HEK293T (cell line): ENCODE measurements at regions not wholly inside any gene's neighbourhood (a gene's known extent, or its start where the extent isn't known, plus 50 kb on each side); places are given as distances from the start of the nearest gene placed in this dataset.

Experiments used
- CTCF ChIA-PET: fragments of 350-600 bp; formaldehyde crosslinking; extraction: SDS; loops from one replicate; lab custom pipeline; 2021; ENCODE audit warnings: antibody characterized with exemption, inconsistent platforms; lab: Yijun Ruan, JAX
- POLR2A ChIA-PET: fragments of 350-600 bp; formaldehyde crosslinking; extraction: SDS; loops from one replicate; lab custom pipeline; 2020; ENCODE audit warnings: antibody characterized with exemption, inconsistent platforms; lab: Yijun Ruan, JAX
- DNase-seq: peaks from one replicate; pipeline ENCODE4 v3.0.0; 2012; ENCODE audit warnings: mixed read lengths; ENCODE audit errors: extremely low spot score
- ARNT ChIP-seq: fragments of 450-650 bp; IDR thresholded peaks from 2 replicates; pipeline ENCODE4 v1.6.1; 2017; ENCODE audit warnings: mild to moderate bottlenecking
- BHLHE40 ChIP-seq: fragments of 450-650 bp; IDR thresholded peaks from 2 replicates; pipeline ENCODE4 v1.6.1; 2016; ENCODE audit warnings: mild to moderate bottlenecking, moderate library complexity, borderline replicate concordance
- CTBP1 ChIP-seq: fragments of 450-650 bp; IDR thresholded peaks from 2 replicates; pipeline ENCODE4 v1.6.1; 2016; ENCODE audit warnings: borderline replicate concordance
- ELF4 ChIP-seq: fragments of 450-650 bp; IDR thresholded peaks from 2 replicates; pipeline ENCODE4 v1.6.1; 2017; ENCODE audit warnings: antibody characterized with exemption
- FOXA1 ChIP-seq: fragments of 450-650 bp; IDR thresholded peaks from 2 replicates; pipeline ENCODE4 v1.6.1; 2016; ENCODE audit warnings: mild to moderate bottlenecking
- FOXK2 ChIP-seq: fragments of 450-650 bp; IDR thresholded peaks from 2 replicates; pipeline ENCODE4 v1.6.1; 2016; ENCODE audit warnings: mild to moderate bottlenecking
- FOXM1 ChIP-seq: fragments of 450-650 bp; IDR thresholded peaks from 2 replicates; pipeline ENCODE4 v1.6.1; 2017; ENCODE audit warnings: mild to moderate bottlenecking, borderline replicate concordance
- HDGF ChIP-seq: fragments of 450-650 bp; IDR thresholded peaks from 2 replicates; pipeline ENCODE4 v1.6.1; 2017; ENCODE audit warnings: antibody characterized with exemption, borderline replicate concordance
- L3MBTL2 ChIP-seq: fragments of 450-650 bp; conservative IDR thresholded peaks from 2 replicates; pipeline ENCODE4 v1.6.1; 2016; ENCODE audit warnings: mild to moderate bottlenecking
- LEF1 ChIP-seq: fragments of 450-650 bp; IDR thresholded peaks from 2 replicates; pipeline ENCODE4 v1.6.1; 2017; ENCODE audit warnings: mild to moderate bottlenecking, borderline replicate concordance
- NFRKB ChIP-seq: fragments of 450-650 bp; IDR thresholded peaks from 2 replicates; pipeline ENCODE4 v1.6.1; 2016; ENCODE audit warnings: mild to moderate bottlenecking, moderate library complexity
- SP1 ChIP-seq: fragments of 450-650 bp; IDR thresholded peaks from 2 replicates; pipeline ENCODE4 v1.6.1; 2017
- SUZ12 ChIP-seq: fragments of 450-650 bp; IDR thresholded peaks from 2 replicates; pipeline ENCODE4 v1.6.1; 2016; ENCODE audit warnings: mild to moderate bottlenecking
- TARDBP ChIP-seq: fragments of 450-650 bp; IDR thresholded peaks from 2 replicates; pipeline ENCODE4 v1.6.1; 2016
- ZNF384 ChIP-seq: fragments of 450-650 bp; IDR thresholded peaks from 2 replicates; pipeline ENCODE4 v1.6.1; 2016
- TF ChIP-seq, protein P1 (sequence below): fragments of 450-650 bp; IDR thresholded peaks from 2 replicates; pipeline ENCODE4 v1.6.1; 2016

- TF ChIP-seq FOXK2 (no peak), SP1 (no peak), ZNF384 (no peak), TARDBP (no peak), CTBP1 (no peak), NFRKB (no peak), SUZ12 (no peak), FOXA1 (no peak)
- TF ChIP-seq, protein P1, sequence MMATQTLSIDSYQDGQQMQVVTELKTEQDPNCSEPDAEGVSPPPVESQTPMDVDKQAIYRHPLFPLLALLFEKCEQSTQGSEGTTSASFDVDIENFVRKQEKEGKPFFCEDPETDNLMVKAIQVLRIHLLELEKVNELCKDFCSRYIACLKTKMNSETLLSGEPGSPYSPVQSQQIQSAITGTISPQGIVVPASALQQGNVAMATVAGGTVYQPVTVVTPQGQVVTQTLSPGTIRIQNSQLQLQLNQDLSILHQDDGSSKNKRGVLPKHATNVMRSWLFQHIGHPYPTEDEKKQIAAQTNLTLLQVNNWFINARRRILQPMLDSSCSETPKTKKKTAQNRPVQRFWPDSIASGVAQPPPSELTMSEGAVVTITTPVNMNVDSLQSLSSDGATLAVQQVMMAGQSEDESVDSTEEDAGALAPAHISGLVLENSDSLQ: no peak
- no peak for DNase-seq
- ChIA-PET POLR2A (no interaction called here), CTCF (no interaction called here)
Measured at GRCh38 chr10:111556666-111557065, 479.8 kb downstream of the ADRA2A start.

DNA sequence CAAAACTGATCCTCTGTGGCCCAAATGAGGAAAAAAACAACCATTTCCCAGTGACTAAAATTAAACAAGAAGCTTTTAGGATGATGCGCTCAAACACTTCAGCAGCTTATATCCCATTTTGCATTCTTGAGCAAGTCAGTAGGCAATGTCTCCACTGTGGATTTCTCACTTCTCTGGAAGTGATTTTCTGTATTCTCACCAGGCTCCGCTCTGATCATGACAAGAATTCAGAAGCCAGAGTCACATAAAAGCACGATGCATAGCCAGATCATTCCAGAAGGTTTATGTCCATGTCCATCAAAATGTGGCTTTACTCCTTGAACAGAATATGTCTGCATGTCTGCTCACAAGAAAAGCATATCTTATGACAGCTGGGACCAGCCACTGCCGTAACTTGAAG, 481.4 kb downstream of the ADRA2A start:
- DNase-seq: no peak
- CTCF ChIA-PET: no interaction called here
- TF ChIP-seq BHLHE40: no peak
- POLR2A ChIA-PET: no interaction called here

- no peak for DNase-seq
- TF ChIP-seq L3MBTL2: no peak
- TF ChIP-seq ARNT: no peak
- ChIA-PET POLR2A (no interaction called here), CTCF (no interaction called here)
Measured at GRCh38 chr10:111560027-111560426, 483.2 kb downstream of the ADRA2A start.

DNA sequence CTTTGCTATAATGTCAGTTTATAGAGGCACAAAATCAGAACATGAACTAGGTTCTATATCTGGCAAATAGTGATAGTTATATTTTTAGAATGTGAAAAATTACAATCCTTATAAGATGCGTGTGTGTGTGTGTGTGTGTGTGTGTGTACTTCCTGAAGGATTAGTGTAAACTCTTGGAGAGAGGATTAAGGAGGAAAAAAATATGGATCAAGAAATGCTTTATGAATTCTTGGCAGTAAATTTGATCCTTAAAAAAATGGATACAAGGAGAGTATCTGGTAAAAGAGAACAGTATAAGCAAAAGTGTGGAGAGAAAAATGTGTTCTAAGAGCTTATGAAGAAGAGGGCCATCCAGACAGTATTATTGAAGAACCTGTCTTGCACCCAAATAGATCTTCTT, 484.3 kb downstream of the ADRA2A start:
- ChIA-PET POLR2A (no interaction called here), CTCF (no interaction called here)
- TF ChIP-seq SP1 (no peak), TARDBP (no peak), ZNF384 (no peak)
- DNase-seq: no peak

GRCh38 chr10:111565542-111565941, 488.7 kb downstream of the ADRA2A start:
- no peak for DNase-seq
- ChIA-PET POLR2A (no interaction called here), CTCF (no interaction called here)
- TF ChIP-seq ARNT: no peak
- no peak for TF ChIP-seq TARDBP
- TF ChIP-seq ZNF384: no peak
- TF ChIP-seq FOXM1: no peak
- no peak for TF ChIP-seq FOXK2
- TF ChIP-seq L3MBTL2: no peak
- TF ChIP-seq SUZ12: no peak
- no peak for TF ChIP-seq LEF1
- no peak for TF ChIP-seq ELF4
- no peak for TF ChIP-seq NFRKB
- TF ChIP-seq, protein P1: no peak
- TF ChIP-seq HDGF: no peak
- TF ChIP-seq FOXA1: no peak
- TF ChIP-seq CTBP1: no peak
- no peak for TF ChIP-seq SP1
- no peak for TF ChIP-seq BHLHE40

DNA sequence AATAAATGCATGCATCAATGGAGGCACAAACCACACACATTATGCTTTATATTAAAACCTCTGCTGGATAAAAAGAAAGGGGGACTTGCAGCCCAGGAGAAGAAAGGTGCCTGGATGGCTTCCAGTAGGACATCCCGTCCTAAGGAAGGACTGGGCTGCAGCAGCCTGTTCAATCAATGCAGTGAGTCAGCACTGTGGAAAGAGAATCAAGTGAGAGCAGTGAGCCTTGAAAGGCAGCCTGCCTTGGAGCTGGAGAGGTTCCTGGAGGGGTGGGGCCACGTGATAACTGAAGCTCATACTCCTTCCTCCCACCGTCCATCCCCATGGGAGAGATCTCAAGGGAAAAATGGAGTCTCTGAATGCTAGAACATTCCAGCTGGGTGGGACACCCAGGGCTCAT, 501.2 kb downstream of the ADRA2A start:
- POLR2A ChIA-PET: no interaction called here
- CTCF ChIA-PET: no interaction called here
- no peak for DNase-seq
- no peak for TF ChIP-seq FOXK2
- no peak for TF ChIP-seq ELF4
- TF ChIP-seq CTBP1: no peak
- no peak for TF ChIP-seq LEF1
- no peak for TF ChIP-seq L3MBTL2
- TF ChIP-seq NFRKB: no peak
- TF ChIP-seq BHLHE40: no peak
- TF ChIP-seq FOXA1: no peak
- no peak for TF ChIP-seq SUZ12
- TF ChIP-seq TARDBP: no peak
- no peak for TF ChIP-seq SP1
- TF ChIP-seq, protein P1: no peak
- no peak for TF ChIP-seq ARNT
- TF ChIP-seq ZNF384: no peak
- TF ChIP-seq FOXM1: no peak
- TF ChIP-seq HDGF: no peak

DNA sequence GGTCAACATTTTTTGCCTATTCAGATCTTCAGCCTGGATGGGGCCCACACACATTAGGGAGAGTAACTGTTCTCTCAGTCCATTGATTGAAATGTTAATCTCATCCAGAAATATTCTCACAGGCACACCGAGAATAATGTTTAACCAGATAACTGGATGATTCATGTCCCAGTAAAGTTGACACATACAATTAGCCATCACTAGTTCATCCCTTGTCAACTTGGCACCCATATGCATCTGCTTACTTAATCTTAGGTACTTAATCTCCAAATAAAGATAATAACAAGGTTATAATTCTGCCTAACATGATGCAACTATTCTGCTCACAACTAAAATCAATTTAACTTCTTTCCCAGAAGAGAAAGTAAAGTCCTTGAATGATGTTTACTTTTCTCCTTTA, 502.6 kb downstream of the ADRA2A start:
- ChIA-PET CTCF (no interaction called here), POLR2A (no interaction called here)
- DNase-seq: no peak
- TF ChIP-seq BHLHE40: no peak
- TF ChIP-seq ARNT: no peak
- no peak for TF ChIP-seq FOXA1
- TF ChIP-seq ZNF384: no peak
- no peak for TF ChIP-seq SP1
- TF ChIP-seq LEF1: no peak
- TF ChIP-seq FOXK2: no peak
- no peak for TF ChIP-seq CTBP1
- TF ChIP-seq NFRKB: no peak
- TF ChIP-seq, protein P1: no peak
- no peak for TF ChIP-seq L3MBTL2
- TF ChIP-seq FOXM1: no peak
- TF ChIP-seq ELF4: no peak
- no peak for TF ChIP-seq SUZ12
- TF ChIP-seq HDGF: no peak
- TF ChIP-seq TARDBP: no peak
